ENCODE measurements at regions not wholly inside any gene's neighbourhood (a gene's known extent, or its start where the extent isn't known, plus 50 kb on each side); places are given as distances from the start of the nearest gene placed in this dataset.

GRCh38 chr9:100668024-100668423 is 90.1 kb downstream of the CAVIN4 start:
- 42 to 79% (median 75%) methylated on average over 4 to 6 of the region's 6 CpGs for WGBS, 5 donors
- intact Hi-C loops (cut with DNase I; ENCODE audit: low total_unique reads): no loop called here
- Histone ChIP-seq H3K27me3 (peaks cover 0 to 8% (median 0%) of the 10 kb centered on the region in 3 donors), H3K9me3 (peaks cover 0 to 8% (median 6%) of the 10 kb centered on the region in 4 donors), H3K4me3 (no peak overlapping the region), H3K36me3 (no peaks in the 10 kb centered on the region), H3K27ac (no peak overlapping the region), H3K4me1 (no peaks in the 10 kb centered on the region)
- no peak for DNase-seq
- TF ChIP-seq POLR2AphosphoS5 (IDR thresholded peaks at IDR 0.05): no peak
- TF ChIP-seq EP300 (IDR thresholded peaks at IDR 0.05): no peak

- DNase-seq: no peak
- Histone ChIP-seq H3K4me3 (no peak overlapping the region), H3K36me3 (no peaks in the 10 kb centered on the region), H3K27me3 (peaks cover 0 to 8% (median 0%) of the 10 kb centered on the region in 3 donors), H3K9me3 (peaks cover 0 to 8% (median 6%) of the 10 kb centered on the region in 4 donors), H3K27ac (no peak overlapping the region), H3K4me1 (no peaks in the 10 kb centered on the region)
- intact Hi-C loops (cut with DNase I; ENCODE audit: low total_unique reads): no loop called here
- no peak for TF ChIP-seq POLR2AphosphoS5 (IDR thresholded peaks at IDR 0.05)
- TF ChIP-seq EP300 (IDR thresholded peaks at IDR 0.05): no peak
- no peak for TF ChIP-seq CTCF (IDR thresholded peaks at IDR 0.05)
- TF ChIP-seq POLR2A (IDR thresholded peaks at IDR 0.05): no peak
- 52 to 68% (median 54%) methylated on average over 8 of the region's 8 CpGs for WGBS, 5 donors
Observed at GRCh38 chr9:100669968-100670367, 92.1 kb downstream of the CAVIN4 start.

DNA sequence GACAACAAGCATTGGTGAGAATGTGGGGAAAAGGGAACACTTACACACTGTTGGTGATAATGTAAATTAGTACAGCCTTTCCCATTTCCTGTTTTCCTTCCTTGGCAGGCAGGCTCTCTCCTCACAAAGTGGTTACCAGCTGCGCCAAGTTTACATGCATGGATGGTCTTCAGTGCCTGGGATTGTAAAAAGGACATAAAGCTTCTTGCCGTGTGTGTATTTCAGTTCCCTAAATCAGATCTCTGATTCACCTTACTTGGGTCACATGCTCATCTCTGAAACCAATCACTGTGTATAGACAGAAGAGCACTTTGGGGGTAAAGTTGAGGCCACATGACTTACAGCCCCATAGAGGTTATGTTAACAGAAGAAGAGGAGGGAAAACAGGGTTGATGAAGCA is 92.8 kb downstream of the CAVIN4 start:
- H3K4me3 ChIP-seq: no peak overlapping the region
- H3K9me3 ChIP-seq: peaks cover 0 to 8% (median 6%) of the 10 kb centered on the region in 4 donors
- no peaks in the 10 kb centered on the region for H3K4me1 ChIP-seq
- 42 to 56% (median 52%) methylated on average over 2 of the region's 2 CpGs for WGBS, 5 donors
- no peak overlapping the region for H3K27ac ChIP-seq
- TF ChIP-seq EP300 (IDR thresholded peaks at IDR 0.05): no peak
- no peak for TF ChIP-seq POLR2AphosphoS5 (IDR thresholded peaks at IDR 0.05)
- TF ChIP-seq CTCF (IDR thresholded peaks at IDR 0.05): no peak
- TF ChIP-seq POLR2A (IDR thresholded peaks at IDR 0.05): no peak
- peaks cover 0 to 8% (median 0%) of the 10 kb centered on the region in 3 donors for H3K27me3 ChIP-seq
- no peak for DNase-seq
- intact Hi-C loops (cut with DNase I; ENCODE audit: low total_unique reads): no loop called here
- H3K36me3 ChIP-seq: no peaks in the 10 kb centered on the region

- no peaks in the 10 kb centered on the region for H3K4me1 ChIP-seq
- TF ChIP-seq POLR2A (IDR thresholded peaks at IDR 0.05) (no peak), POLR2AphosphoS5 (IDR thresholded peaks at IDR 0.05) (no peak), EP300 (IDR thresholded peaks at IDR 0.05) (no peak), CTCF (IDR thresholded peaks at IDR 0.05) (no peak)
- H3K27ac ChIP-seq: no peak overlapping the region
- no peaks in the 10 kb centered on the region for H3K36me3 ChIP-seq
- H3K4me3 ChIP-seq: no peak overlapping the region
- no peak for DNase-seq
- 62 to 74% (median 64%) methylated on average over 5 of the region's 5 CpGs for WGBS, 5 donors
- intact Hi-C loops (cut with DNase I; ENCODE audit: low total_unique reads): no loop called here
- peaks cover 0 to 6% (median 0%) of the 10 kb centered on the region in 3 donors for H3K27me3 ChIP-seq
- peaks cover 0 to 3% (median 2%) of the 10 kb centered on the region in 4 donors for H3K9me3 ChIP-seq
Observed at GRCh38 chr9:100671898-100672297, 94.0 kb downstream of the CAVIN4 start.

DNA sequence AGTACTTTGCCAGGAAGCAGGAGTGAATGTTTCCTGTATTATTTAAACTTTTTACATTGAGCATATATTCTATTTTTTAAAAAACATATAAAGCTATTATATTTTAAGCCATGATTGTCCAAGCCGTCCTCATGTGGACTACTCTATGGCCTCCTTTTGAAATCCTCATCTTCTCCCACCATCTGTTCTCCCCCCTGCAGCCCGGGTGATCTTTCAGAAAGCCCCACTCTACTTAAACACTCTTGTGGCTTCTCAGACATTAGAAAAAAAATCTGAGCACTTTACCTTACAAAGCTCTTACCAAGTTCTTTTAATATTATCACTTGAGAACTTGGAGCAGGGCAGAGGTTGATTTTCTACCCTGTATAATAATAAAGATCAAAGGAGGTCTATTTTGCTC is 95.4 kb downstream of the CAVIN4 start:
- Histone ChIP-seq H3K4me1 (no peaks in the 10 kb centered on the region), H3K9me3 (no peaks in the 10 kb centered on the region), H3K27me3 (no peaks in the 10 kb centered on the region), H3K36me3 (no peaks in the 10 kb centered on the region), H3K27ac (no peak overlapping the region), H3K4me3 (no peak overlapping the region)
- 72 to 79% (median 77%) methylated on average over 2 of the region's 2 CpGs for WGBS, 5 donors
- intact Hi-C loops (cut with DNase I; ENCODE audit: low total_unique reads): no loop called here
- TF ChIP-seq POLR2AphosphoS5 (IDR thresholded peaks at IDR 0.05) (no peak), CTCF (IDR thresholded peaks at IDR 0.05) (no peak), EP300 (IDR thresholded peaks at IDR 0.05) (no peak), POLR2A (IDR thresholded peaks at IDR 0.05) (no peak)
- DNase-seq: no peak

All from stomach (tissue), 8 donors.